GM12878 (cell line): ENCODE measurements at regions not wholly inside any gene's neighbourhood (a gene's known extent, or its start where the extent isn't known, plus 50 kb on each side); places are given as distances from the start of the nearest gene placed in this dataset.

Experiments
- BCLAF1 ChIP-seq: fragments of 450-650 bp; IDR thresholded peaks from 2 replicates; pipeline ENCODE4 v1.6.1; 2017; ENCODE audit warnings: antibody characterized with exemption, mild to moderate bottlenecking, moderate library complexity
- E4F1 ChIP-seq: fragments of 450-650 bp; IDR thresholded peaks from 2 replicates; pipeline ENCODE4 v1.6.1; 2018; ENCODE audit warnings: borderline replicate concordance, mild to moderate bottlenecking; ENCODE audit not compliant: partially characterized antibody
- HSF1 ChIP-seq: fragments of 150-350 bp; IDR thresholded peaks from 2 replicates; pipeline ENCODE4 v1.6.1; 2014; ENCODE audit warnings: mild to moderate bottlenecking, low read depth, low read length
- IRF5 ChIP-seq: fragments of 450-650 bp; IDR thresholded peaks from 2 replicates; pipeline ENCODE4 v1.6.1; 2017; ENCODE audit warnings: borderline replicate concordance
- KAT2A ChIP-seq: conservative IDR thresholded peaks from 2 replicates; pipeline ENCODE4 v1.6.1; 2011; ENCODE audit warnings: low read depth, low read length; ENCODE audit not compliant: control insufficient read depth
- MYC ChIP-seq: IDR thresholded peaks from 2 replicates; pipeline ENCODE4 v1.6.1; 2011; ENCODE audit warnings: mild to moderate bottlenecking, low read length, moderate library complexity, inconsistent platforms; ENCODE audit not compliant: insufficient read depth, insufficient replicate concordance, insufficient read length, severe bottlenecking
- PAX8 ChIP-seq: fragments of 450-650 bp; IDR thresholded peaks from 2 replicates; pipeline ENCODE4 v1.6.1; 2017; ENCODE audit warnings: mild to moderate bottlenecking, moderate library complexity
- PKNOX1 ChIP-seq: fragments of 450-650 bp; IDR thresholded peaks from 2 replicates; pipeline ENCODE4 v1.6.1; 2016; ENCODE audit warnings: mild to moderate bottlenecking
- POLR2A ChIP-seq: IDR thresholded peaks from 2 replicates; pipeline ENCODE4 v1.6.1; 2011; ENCODE audit warnings: low read depth, mild to moderate bottlenecking, low read length
- SP1 ChIP-seq: IDR thresholded peaks from one replicate; pipeline ENCODE4 v1.6.1; 2011; ENCODE audit warnings: low read depth, low read length
- SREBF2 ChIP-seq: IDR thresholded peaks from 2 replicates; pipeline ENCODE4 v1.6.1; 2012; ENCODE audit warnings: mild to moderate bottlenecking, low read length
- SRF ChIP-seq, 2 experiments: IDR thresholded peaks; 2 replicates each; pipeline ENCODE4 v1.6.1; 2011; ENCODE audit warnings: low read depth in 2 of 2, low read length in 2 of 2, mild to moderate bottlenecking in 1 of 2, moderate library complexity in 1 of 2
- USF2 ChIP-seq: IDR thresholded peaks from 2 replicates; pipeline ENCODE4 v1.6.1; 2011; ENCODE audit warnings: low read depth, low read length, improper control_type of control experiment, borderline replicate concordance
- WRNIP1 ChIP-seq: IDR thresholded peaks from 2 replicates; pipeline ENCODE4 v1.6.1; 2011; ENCODE audit warnings: low read depth, low read length, improper control_type of control experiment, borderline replicate concordance
- ZNF207 ChIP-seq: fragments of 450-650 bp; IDR thresholded peaks from 2 replicates; pipeline ENCODE4 v1.6.1; 2014; ENCODE audit warnings: antibody characterized with exemption, mild to moderate bottlenecking, borderline replicate concordance
- TF ChIP-seq, protein P1 (sequence below): fragments of 450-650 bp; conservative IDR thresholded peaks from 2 replicates; pipeline ENCODE4 v1.6.1; 2017; ENCODE audit warnings: mild to moderate bottlenecking, moderate library complexity
- TF ChIP-seq, protein P2 (sequence below): IDR thresholded peaks from 2 replicates; pipeline ENCODE4 v1.6.1; 2011; ENCODE audit warnings: low read depth, mild to moderate bottlenecking, low read length, moderate library complexity, borderline replicate concordance; ENCODE audit errors: extremely low read depth

- TF ChIP-seq HSF1 (no peak), SREBF2 (no peak), SP1 (no peak), BCLAF1 (no peak), PAX8 (no peak), POLR2A (no peak), WRNIP1 (no peak), ZNF207 (no peak), KAT2A (no peak), PKNOX1 (no peak), E4F1 (no peak), IRF5 (no peak), SRF (IDR thresholded peaks at IDR 0.05; ENCODE audit: low read depth in 2 of 2, low read length in 2 of 2) (0 out of 4 replicates have a peak, but pooled peaks of 1 of the 2 experiments have one; percentile 16), MYC (no peak), USF2 (no peak)
- TF ChIP-seq, protein P1, sequence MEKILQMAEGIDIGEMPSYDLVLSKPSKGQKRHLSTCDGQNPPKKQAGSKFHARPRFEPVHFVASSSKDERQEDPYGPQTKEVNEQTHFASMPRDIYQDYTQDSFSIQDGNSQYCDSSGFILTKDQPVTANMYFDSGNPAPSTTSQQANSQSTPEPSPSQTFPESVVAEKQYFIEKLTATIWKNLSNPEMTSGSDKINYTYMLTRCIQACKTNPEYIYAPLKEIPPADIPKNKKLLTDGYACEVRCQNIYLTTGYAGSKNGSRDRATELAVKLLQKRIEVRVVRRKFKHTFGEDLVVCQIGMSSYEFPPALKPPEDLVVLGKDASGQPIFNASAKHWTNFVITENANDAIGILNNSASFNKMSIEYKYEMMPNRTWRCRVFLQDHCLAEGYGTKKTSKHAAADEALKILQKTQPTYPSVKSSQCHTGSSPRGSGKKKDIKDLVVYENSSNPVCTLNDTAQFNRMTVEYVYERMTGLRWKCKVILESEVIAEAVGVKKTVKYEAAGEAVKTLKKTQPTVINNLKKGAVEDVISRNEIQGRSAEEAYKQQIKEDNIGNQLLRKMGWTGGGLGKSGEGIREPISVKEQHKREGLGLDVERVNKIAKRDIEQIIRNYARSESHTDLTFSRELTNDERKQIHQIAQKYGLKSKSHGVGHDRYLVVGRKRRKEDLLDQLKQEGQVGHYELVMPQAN: no peak
- TF ChIP-seq, protein P2, sequence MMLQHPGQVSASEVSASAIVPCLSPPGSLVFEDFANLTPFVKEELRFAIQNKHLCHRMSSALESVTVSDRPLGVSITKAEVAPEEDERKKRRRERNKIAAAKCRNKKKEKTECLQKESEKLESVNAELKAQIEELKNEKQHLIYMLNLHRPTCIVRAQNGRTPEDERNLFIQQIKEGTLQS: no peak
Measured at GRCh38 chr5:143760131-143760505, 51.8 kb upstream of the HMHB1 start (continued).
